Activated CD4-positive, alpha-beta memory T cell treated with anti-CD3 and anti-CD28 coated beads, Interleukin-2, amount 10 ng/mL, durations not matched to agents 7 days and 5 days (primary cell): ENCODE measurements at regions not wholly inside any gene's neighbourhood (a gene's known extent, or its start where the extent isn't known, plus 50 kb on each side); places are given as distances from the start of the nearest gene placed in this dataset.

ENCODE experiments used
- CTCF ChIA-PET: fragments of 350-600 bp; sonication (Branson Sonifier 250); formaldehyde crosslinking; loops from one replicate; lab custom pipeline; 2021; ENCODE audit warnings: antibody characterized with exemption, inconsistent platforms; lab: Charles Lee
- POLR2A ChIA-PET: fragments of 350-600 bp; sonication (Branson Sonifier 250); formaldehyde crosslinking; loops from one replicate; lab custom pipeline; 2021; ENCODE audit warnings: antibody characterized with exemption; lab: Charles Lee
- DNase-seq: peaks from one replicate; pipeline ENCODE4 v3.0.0-alpha.2; 2020
- H3K27ac Mint-ChIP-seq: one replicate; pipeline ENCODE4 v1.8.0; 2021; ENCODE audit warnings: mild to moderate bottlenecking, mixed read lengths
- H3K27me3 Mint-ChIP-seq: one replicate; pipeline ENCODE4 v1.8.0; 2021; ENCODE audit warnings: mixed read lengths
- H3K36me3 Mint-ChIP-seq: one replicate; pipeline ENCODE4 v1.8.0; 2021; ENCODE audit warnings: low read depth, mixed read lengths
- H3K4me1 Mint-ChIP-seq: one replicate; pipeline ENCODE4 v1.8.0; 2021; ENCODE audit warnings: mixed read lengths
- H3K4me3 Mint-ChIP-seq: one replicate; pipeline ENCODE4 v1.8.0; 2021; ENCODE audit warnings: mild to moderate bottlenecking, mixed read lengths
- H3K9me3 Mint-ChIP-seq: one replicate; pipeline ENCODE4 v1.8.0; 2021; ENCODE audit warnings: mixed read lengths

DNA sequence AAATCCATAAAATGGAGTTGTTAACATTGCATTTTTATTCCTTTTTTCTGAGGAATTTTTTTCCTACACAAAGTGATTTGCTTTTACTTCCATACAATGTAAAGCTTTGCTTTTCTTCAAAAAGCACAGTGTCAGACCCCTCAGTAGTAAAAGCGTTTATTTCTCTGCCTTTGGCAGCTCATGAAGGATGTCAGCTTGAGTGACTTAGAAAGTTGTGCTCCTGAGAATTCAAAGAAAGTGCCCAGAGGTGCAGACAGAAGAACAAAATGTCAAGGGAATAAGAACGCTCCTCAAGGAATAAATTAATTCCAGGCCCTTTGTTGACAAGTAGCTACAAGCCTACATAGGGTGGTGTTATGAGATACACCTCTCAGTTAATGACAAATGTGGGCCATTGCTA, 369.3 kb upstream of the ADARB2 start:
- no peak for DNase-seq
- H3K36me3 Mint-ChIP-seq, result no peaks in the 10 kb centered on the region
- no peaks in the 10 kb centered on the region for H3K9me3 Mint-ChIP-seq
- POLR2A ChIA-PET, result no interaction called here
- CTCF ChIA-PET, result no interaction called here
- no peaks in the 10 kb centered on the region for H3K27me3 Mint-ChIP-seq
- H3K4me3 Mint-ChIP-seq, result no peak overlapping the region
- H3K27ac Mint-ChIP-seq, result no peak overlapping the region
- H3K4me1 Mint-ChIP-seq, result no peaks in the 10 kb centered on the region

GRCh38 chr10:2099321-2099720, 362.0 kb upstream of the ADARB2 start:
- Mint-ChIP-seq H3K4me1 (no peaks in the 10 kb centered on the region), H3K27me3 (no peaks in the 10 kb centered on the region), H3K36me3 (no peaks in the 10 kb centered on the region), H3K27ac (no peak overlapping the region), H3K4me3 (no peak overlapping the region), H3K9me3 (no peaks in the 10 kb centered on the region)
- DNase-seq, result no peak
- CTCF ChIA-PET, result no interaction called here
- POLR2A ChIA-PET, result no interaction called here

DNA sequence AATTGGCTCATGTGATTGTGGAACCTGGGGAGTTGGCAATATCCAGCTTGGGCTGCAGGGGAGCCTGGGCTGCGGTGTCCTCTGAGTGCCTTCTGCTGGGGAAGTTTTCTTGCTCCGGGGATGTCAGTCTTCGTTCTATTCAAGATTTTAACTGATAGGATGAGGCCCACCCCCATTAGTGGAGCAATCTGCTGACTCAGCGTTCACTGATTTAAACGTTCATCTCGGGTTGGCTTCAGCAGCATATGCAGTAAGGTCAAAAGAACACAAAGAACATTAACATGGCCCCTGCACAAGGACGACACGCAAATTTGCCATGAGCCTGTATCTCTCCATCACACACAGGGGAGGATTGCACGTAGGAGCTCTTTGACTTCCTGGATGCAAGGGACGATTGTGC, 360.6 kb upstream of the ADARB2 start:
- Mint-ChIP-seq H3K27ac (no peak overlapping the region), H3K4me1 (no peaks in the 10 kb centered on the region), H3K36me3 (no peaks in the 10 kb centered on the region), H3K9me3 (no peaks in the 10 kb centered on the region), H3K4me3 (no peak overlapping the region), H3K27me3 (no peaks in the 10 kb centered on the region)
- ChIA-PET POLR2A (no interaction called here), CTCF (no interaction called here)
- DNase-seq, result no peak

DNA sequence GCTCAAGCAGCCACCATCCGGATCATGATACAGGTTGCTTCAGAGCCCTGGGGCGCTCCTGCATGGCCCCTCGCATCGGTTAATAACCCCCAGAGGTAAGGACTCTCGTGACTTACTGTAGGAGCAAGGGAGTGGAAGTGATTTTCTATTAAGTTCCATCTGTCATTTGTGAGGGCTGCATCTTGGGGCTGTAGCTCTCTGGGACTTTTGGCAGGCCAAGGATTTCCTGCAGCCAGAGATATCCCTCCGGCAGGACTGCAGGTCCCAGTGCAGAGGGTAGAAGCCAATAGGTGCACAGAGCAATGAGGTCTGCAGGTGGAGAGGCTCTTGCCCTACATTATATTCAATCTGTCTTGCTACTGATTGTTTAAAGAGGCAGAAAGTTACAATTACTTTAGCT, 356.8 kb upstream of the ADARB2 start:
- DNase-seq, result no peak
- no peaks in the 10 kb centered on the region for H3K4me1 Mint-ChIP-seq
- H3K27me3 Mint-ChIP-seq, result no peaks in the 10 kb centered on the region
- H3K4me3 Mint-ChIP-seq, result no peak overlapping the region
- H3K36me3 Mint-ChIP-seq, result no peaks in the 10 kb centered on the region
- H3K27ac Mint-ChIP-seq, result no peak overlapping the region
- ChIA-PET POLR2A (no interaction called here), CTCF (no interaction called here)
- no peaks in the 10 kb centered on the region for H3K9me3 Mint-ChIP-seq

- CTCF ChIA-PET, result no interaction called here
- H3K27ac Mint-ChIP-seq, result no peak overlapping the region
- POLR2A ChIA-PET, result no interaction called here
- H3K9me3 Mint-ChIP-seq, result no peaks in the 10 kb centered on the region
- no peak overlapping the region for H3K4me3 Mint-ChIP-seq
- no peaks in the 10 kb centered on the region for H3K4me1 Mint-ChIP-seq
- no peaks in the 10 kb centered on the region for H3K36me3 Mint-ChIP-seq
- no peak for DNase-seq
- no peaks in the 10 kb centered on the region for H3K27me3 Mint-ChIP-seq
Measured at GRCh38 chr10:2083591-2083990, 346.3 kb upstream of the ADARB2 start.

GRCh38 chr10:2081501-2081900, 344.2 kb upstream of the ADARB2 start:
- no peaks in the 10 kb centered on the region for H3K36me3 Mint-ChIP-seq
- H3K27me3 Mint-ChIP-seq, result no peaks in the 10 kb centered on the region

DNA sequence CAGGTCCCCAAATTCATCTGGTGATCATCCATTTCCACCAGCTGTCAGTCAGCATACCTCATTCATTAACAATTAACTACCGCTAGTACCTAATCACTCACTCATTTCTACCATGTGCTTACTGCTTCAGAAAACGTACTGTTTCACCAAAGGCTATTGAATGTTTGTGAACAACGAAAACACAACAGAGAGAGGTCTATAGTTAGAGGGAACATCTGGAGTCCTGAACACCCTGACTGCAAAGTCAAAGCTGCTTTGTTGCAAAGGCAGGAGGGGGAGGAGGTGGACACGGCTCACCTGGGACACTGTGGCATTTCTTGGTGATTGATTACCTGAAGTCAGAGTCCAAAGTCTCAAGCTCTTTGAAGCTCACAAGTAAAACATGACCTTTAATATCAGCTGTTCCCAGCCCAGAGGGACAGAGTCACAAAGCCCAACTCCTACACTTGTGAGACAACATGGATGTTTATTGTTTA, 342.3 kb upstream of the ADARB2 start:
- Mint-ChIP-seq H3K27me3 (no peaks in the 10 kb centered on the region), H3K4me3 (no peak overlapping the region), H3K27ac (no peak overlapping the region), H3K4me1 (no peaks in the 10 kb centered on the region), H3K9me3 (no peaks in the 10 kb centered on the region), H3K36me3 (no peaks in the 10 kb centered on the region)
- no peak for DNase-seq
- ChIA-PET POLR2A (no interaction called here), CTCF (no interaction called here)

More at GRCh38 chr10:2081501-2081900, 344.2 kb upstream of the ADARB2 start:
- ChIA-PET CTCF (no interaction called here), POLR2A (no interaction called here)
- no peaks in the 10 kb centered on the region for H3K9me3 Mint-ChIP-seq
- H3K4me1 Mint-ChIP-seq, result no peaks in the 10 kb centered on the region
- DNase-seq, result no peak
- H3K4me3 Mint-ChIP-seq, result no peak overlapping the region
- no peak overlapping the region for H3K27ac Mint-ChIP-seq

GRCh38 chr10:2077231-2077630, 339.9 kb upstream of the ADARB2 start:
- no peaks in the 10 kb centered on the region for H3K36me3 Mint-ChIP-seq
- no peaks in the 10 kb centered on the region for H3K27me3 Mint-ChIP-seq
- H3K4me1 Mint-ChIP-seq, result no peaks in the 10 kb centered on the region
- ChIA-PET POLR2A (no interaction called here), CTCF (no interaction called here)
- H3K4me3 Mint-ChIP-seq, result no peak overlapping the region
- H3K27ac Mint-ChIP-seq, result no peak overlapping the region
- DNase-seq, result no peak
- H3K9me3 Mint-ChIP-seq, result no peaks in the 10 kb centered on the region

DNA sequence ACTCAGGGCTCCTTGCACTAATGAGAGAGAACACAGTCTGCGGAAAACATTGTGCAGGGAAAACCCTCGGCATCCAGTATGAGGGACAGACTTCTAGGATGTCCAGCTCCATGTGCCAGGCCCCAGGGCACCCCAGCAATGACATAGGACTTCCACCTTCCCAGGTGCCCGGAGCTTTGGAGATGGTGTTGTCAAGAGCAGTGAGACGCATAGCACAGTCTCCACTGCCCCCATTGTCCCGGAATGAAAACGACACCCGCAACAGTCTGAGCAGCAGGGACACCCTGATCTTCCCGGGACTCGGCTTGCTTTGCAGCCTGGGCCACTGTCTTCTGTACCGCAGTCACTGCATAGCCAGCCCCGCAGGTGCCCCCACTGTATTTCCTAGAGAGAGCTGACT, 339.2 kb upstream of the ADARB2 start:
- no peak overlapping the region for H3K4me3 Mint-ChIP-seq
- H3K36me3 Mint-ChIP-seq, result no peaks in the 10 kb centered on the region
- no peaks in the 10 kb centered on the region for H3K4me1 Mint-ChIP-seq
- POLR2A ChIA-PET, result no interaction called here
- H3K9me3 Mint-ChIP-seq, result no peaks in the 10 kb centered on the region
- H3K27me3 Mint-ChIP-seq, result no peaks in the 10 kb centered on the region
- DNase-seq, result no peak
- H3K27ac Mint-ChIP-seq, result no peak overlapping the region
- CTCF ChIA-PET, result no interaction called here

DNA sequence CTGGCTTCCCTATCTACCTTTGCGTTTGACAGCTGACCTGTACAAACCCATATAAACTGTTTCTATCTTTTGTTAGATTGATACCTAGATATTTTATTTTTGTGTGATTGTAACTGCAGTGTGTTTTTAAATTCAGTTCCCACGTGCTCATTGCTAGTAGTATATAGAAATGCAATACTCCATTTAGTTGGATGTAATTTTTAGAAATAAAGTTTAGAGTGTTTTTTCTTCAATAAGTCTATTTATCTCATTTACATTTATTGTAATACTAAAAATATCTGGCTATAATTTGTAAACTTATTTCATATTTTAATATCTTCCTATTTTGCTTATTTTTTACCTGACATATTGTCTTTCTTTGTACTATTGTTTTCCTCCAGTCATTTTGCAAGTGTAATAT, 329.7 kb upstream of the ADARB2 start:
- POLR2A ChIA-PET, result no interaction called here
- Mint-ChIP-seq H3K9me3 (peaks cover 6% of the 10 kb centered on the region), H3K4me3 (no peak overlapping the region), H3K4me1 (no peaks in the 10 kb centered on the region), H3K36me3 (no peaks in the 10 kb centered on the region), H3K27me3 (no peaks in the 10 kb centered on the region), H3K27ac (no peak overlapping the region)
- CTCF ChIA-PET, result no interaction called here
- DNase-seq, result no peak

DNA sequence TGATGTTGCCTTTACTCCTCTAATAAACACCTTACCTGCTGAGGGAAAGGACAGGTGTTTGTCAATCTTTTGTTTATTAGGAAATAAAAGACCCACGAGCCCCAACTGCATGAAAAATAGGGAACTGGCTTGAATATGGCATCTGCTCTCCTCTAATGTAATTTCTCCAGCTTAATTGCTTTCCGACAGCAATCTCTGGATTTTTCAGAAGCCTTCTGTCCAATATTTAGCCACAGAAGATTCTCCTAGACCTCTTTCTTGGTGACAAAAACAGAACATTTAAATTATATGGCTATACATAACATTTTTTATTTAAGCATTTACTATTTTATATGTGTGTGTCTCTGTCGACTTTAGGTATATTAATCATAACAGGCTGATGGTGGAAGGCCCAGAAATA, 317.4 kb upstream of the ADARB2 start:
- Mint-ChIP-seq H3K36me3 (no peaks in the 10 kb centered on the region), H3K4me3 (no peak overlapping the region), H3K4me1 (no peaks in the 10 kb centered on the region), H3K27me3 (no peaks in the 10 kb centered on the region), H3K9me3 (no peaks in the 10 kb centered on the region), H3K27ac (no peak overlapping the region)
- POLR2A ChIA-PET, result no interaction called here
- no peak for DNase-seq
- CTCF ChIA-PET, result no interaction called here

DNA sequence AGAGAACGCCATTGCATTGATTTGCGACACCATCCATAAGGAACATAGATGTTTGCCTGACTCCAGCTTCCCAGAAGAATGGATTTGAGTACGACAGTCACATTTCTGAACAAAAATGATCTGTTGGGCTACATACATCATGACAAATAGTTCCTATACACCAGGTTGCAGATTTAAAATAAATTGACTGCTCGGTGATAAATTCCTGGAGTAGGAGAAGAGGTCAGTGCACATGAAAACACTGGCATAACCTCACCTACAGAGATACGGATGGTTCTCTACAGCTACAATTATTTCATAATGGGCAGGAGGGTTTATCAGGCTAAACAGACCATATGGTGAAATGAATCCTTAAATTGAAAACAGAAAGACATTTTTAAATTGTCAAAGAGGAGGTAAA, 316.5 kb upstream of the ADARB2 start:
- no peaks in the 10 kb centered on the region for H3K27me3 Mint-ChIP-seq
- ChIA-PET POLR2A (no interaction called here), CTCF (no interaction called here)
- DNase-seq, result no peak
- H3K36me3 Mint-ChIP-seq, result no peaks in the 10 kb centered on the region
- H3K9me3 Mint-ChIP-seq, result no peaks in the 10 kb centered on the region
- H3K4me1 Mint-ChIP-seq, result no peaks in the 10 kb centered on the region
- no peak overlapping the region for H3K27ac Mint-ChIP-seq
- H3K4me3 Mint-ChIP-seq, result no peak overlapping the region

DNA sequence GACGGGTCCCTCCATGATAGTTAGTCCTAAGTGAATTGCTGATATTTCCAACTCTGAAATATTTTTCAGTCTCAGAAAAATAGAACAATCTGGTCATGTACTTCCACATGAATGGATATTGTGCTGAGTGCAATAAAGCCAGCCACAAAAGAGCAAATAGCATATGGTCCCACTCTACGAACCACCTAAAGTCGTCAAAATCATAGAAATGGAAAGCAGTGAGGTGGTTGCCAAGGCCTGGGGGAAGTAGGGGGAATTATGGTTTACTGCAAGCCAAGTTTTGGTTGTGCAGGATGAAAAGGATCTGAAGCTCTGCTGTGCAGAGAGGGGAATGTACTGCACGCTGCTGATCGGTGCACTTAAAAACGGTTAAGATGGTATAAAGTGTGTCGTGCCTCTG, 313.8 kb upstream of the ADARB2 start:
- ChIA-PET POLR2A (no interaction called here), CTCF (no interaction called here)
- H3K9me3 Mint-ChIP-seq, result no peaks in the 10 kb centered on the region
- no peak overlapping the region for H3K4me3 Mint-ChIP-seq
- H3K27me3 Mint-ChIP-seq, result no peaks in the 10 kb centered on the region
- H3K36me3 Mint-ChIP-seq, result no peaks in the 10 kb centered on the region
- H3K27ac Mint-ChIP-seq, result no peak overlapping the region
- no peaks in the 10 kb centered on the region for H3K4me1 Mint-ChIP-seq
- no peak for DNase-seq

DNA sequence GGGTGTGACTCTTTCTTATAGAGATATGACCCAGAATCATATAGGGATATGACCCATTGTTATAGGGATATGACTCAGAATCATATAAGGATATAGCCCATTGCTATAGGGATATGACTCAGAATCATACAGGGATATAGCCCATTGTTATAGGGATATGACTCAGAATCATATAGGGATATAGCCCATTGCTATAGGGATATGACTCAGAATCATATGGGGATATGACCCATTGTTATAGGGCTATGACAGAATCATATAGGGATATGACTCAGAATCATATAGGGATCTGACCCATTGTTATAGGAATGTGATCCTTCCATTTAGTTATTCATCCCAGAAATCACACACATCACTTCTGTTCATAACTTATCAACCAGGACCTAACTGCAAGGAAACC, 312.2 kb upstream of the ADARB2 start:
- Mint-ChIP-seq H3K27me3 (no peaks in the 10 kb centered on the region), H3K36me3 (no peaks in the 10 kb centered on the region), H3K27ac (no peak overlapping the region), H3K9me3 (no peaks in the 10 kb centered on the region), H3K4me1 (no peaks in the 10 kb centered on the region), H3K4me3 (no peak overlapping the region)
- DNase-seq, result no peak
- ChIA-PET POLR2A (no interaction called here), CTCF (no interaction called here)
